SK-N-SH (cell line): ENCODE measurements at regions not wholly inside any gene's neighbourhood (a gene's known extent, or its start where the extent isn't known, plus 50 kb on each side); places are given as distances from the start of the nearest gene placed in this dataset.
"Not testable (repeated sequence)": the region's sequence is repeated elsewhere in the genome, so short reads cannot be mapped to it uniquely, and the experiment has no call there.

Experiments used
- CTCF ChIA-PET: fragments of 300-600, 350-600 bp; formaldehyde crosslinking; extraction: SDS; loops from one replicate; lab custom pipeline; 2021; lab: Yijun Ruan, JAX
- POLR2A ChIA-PET: fragments of 350-600 bp; sonication (Branson Sonifier 250); formaldehyde crosslinking; extraction: SDS; loops from one replicate; lab custom pipeline; 2020; ENCODE audit warnings: antibody characterized with exemption, inconsistent platforms; lab: Yijun Ruan, JAX
- DNase-seq: peaks from one replicate; pipeline ENCODE4 v3.0.0; 2012
- H2AFZ ChIP-seq: fragments of 200-600 bp; sonication (generic); 2 replicates; pipeline ENCODE4 v1.8.1; 2016; ENCODE audit warnings: antibody characterized with exemption, mild to moderate bottlenecking, low read depth
- H3F3A ChIP-seq: fragments of 200-600 bp; sonication (generic); replicated peaks from 2 replicates; pipeline ENCODE3; 2016; ENCODE audit warnings: antibody characterized with exemption, mild to moderate bottlenecking; ENCODE audit not compliant: insufficient read depth
- H3K27ac ChIP-seq, 2 experiments: fragments of 200-500 bp in 1 of 2; fragments of 200-600 bp in 1 of 2; sonication (Bioruptor generic) in 1 of 2; sonication (generic), shearing (Covaris generic) in 1 of 2; 2 replicates each; pipeline versions ENCODE4 v1.5.1 to v1.6.1; 2014 to 2016; ENCODE audit warnings: low read depth in 2 of 2, inconsistent platforms in 1 of 2, low read length in 1 of 2, mild to moderate bottlenecking in 1 of 2, mixed read lengths in 1 of 2
- H3K27me3 ChIP-seq: fragments of 200-600 bp; sonication (generic), shearing (Covaris generic); 2 replicates; pipeline ENCODE4 v1.6.1; 2016; ENCODE audit warnings: mixed run types; ENCODE audit not compliant: insufficient read depth
- H3K36me3 ChIP-seq, 2 experiments: fragments of 200-500 bp in 1 of 2; fragments of 200-600 bp in 1 of 2; sonication (Bioruptor generic) in 1 of 2; sonication (generic) in 1 of 2; replicated peaks in 1 of 2; 2 replicates each; pipeline versions ENCODE3 to v1.5.1; 2014 to 2016; ENCODE audit warnings: low read length in 1 of 2, mild to moderate bottlenecking in 1 of 2; ENCODE audit not compliant: insufficient read depth in 2 of 2, control insufficient read depth in 1 of 2
- H3K4me1 ChIP-seq, 2 experiments: fragments of 200-500 bp in 1 of 2; fragments of 200-600 bp in 1 of 2; sonication (Bioruptor generic) in 1 of 2; sonication (generic), shearing (Covaris generic) in 1 of 2; 2 replicates each; pipeline versions ENCODE4 v1.5.1 to v1.6.1; 2014 to 2016; ENCODE audit warnings: low read depth in 1 of 2, low read length in 1 of 2, mixed run types in 1 of 2; ENCODE audit not compliant: insufficient read depth in 2 of 2, control insufficient read depth in 1 of 2
- H3K4me2 ChIP-seq: fragments of 200-600 bp; sonication (generic), shearing (Covaris generic); 2 replicates; pipeline ENCODE4 v1.6.1; 2017; ENCODE audit warnings: mixed run types
- H3K4me3 ChIP-seq, 2 experiments: fragments of 200-500 bp in 1 of 2; fragments of 200-600 bp in 1 of 2; sonication (Bioruptor generic) in 1 of 2; sonication (generic), shearing (Covaris generic) in 1 of 2; 2 replicates each; pipeline versions ENCODE4 v1.5.1 to v1.8.1; 2014 to 2016; ENCODE audit warnings: low read depth in 2 of 2, inconsistent platforms in 1 of 2, low read length in 1 of 2, mild to moderate bottlenecking in 1 of 2, mixed read lengths in 1 of 2, moderate library complexity in 1 of 2
- H3K79me2 ChIP-seq: fragments of 200-600 bp; sonication (generic); 2 replicates; pipeline ENCODE4 v1.8.1; 2017; ENCODE audit warnings: mild to moderate bottlenecking; ENCODE audit not compliant: insufficient read depth
- H3K9ac ChIP-seq: fragments of 200-600 bp; sonication (generic); 2 replicates; pipeline ENCODE4 v1.6.1; 2017; ENCODE audit warnings: mixed run types
- H3K9me2 ChIP-seq: fragments of 200-600 bp; sonication (generic); 2 replicates; pipeline ENCODE4 v1.6.1; 2017; ENCODE audit warnings: mixed run types
- H3K9me3 ChIP-seq: fragments of 200-600 bp; sonication (generic); 2 replicates; pipeline ENCODE4 v1.6.1; 2017; ENCODE audit warnings: mixed run types, mild to moderate bottlenecking, moderate library complexity
- H4K20me1 ChIP-seq: fragments of 200-600 bp; sonication (generic); 2 replicates; pipeline ENCODE4 v1.6.1; 2017; ENCODE audit warnings: mild to moderate bottlenecking, mixed run types; ENCODE audit not compliant: insufficient read depth
- FOXJ3 ChIP-seq: sonication (generic); formaldehyde crosslinking; IDR thresholded peaks from 2 replicates; pipeline ENCODE4 v1.5.1; 2020; ENCODE audit warnings: mild to moderate bottlenecking, missing genetic modification reagents
- FOXM1 ChIP-seq: IDR thresholded peaks from 2 replicates; pipeline ENCODE4 v1.4.0; 2012; ENCODE audit warnings: low read depth, mild to moderate bottlenecking
- GABPA ChIP-seq: IDR thresholded peaks from 2 replicates; pipeline ENCODE4 v1.4.0; 2012; ENCODE audit warnings: low read depth, mild to moderate bottlenecking
- JUND ChIP-seq: IDR thresholded peaks from 2 replicates; pipeline ENCODE4 v1.4.0; 2012
- MXI1 ChIP-seq: IDR thresholded peaks from 2 replicates; pipeline ENCODE4 v1.6.1; 2012; ENCODE audit warnings: mild to moderate bottlenecking, low read depth, low read length, improper control_type of control experiment
- NFIC ChIP-seq: IDR thresholded peaks from 2 replicates; pipeline ENCODE4 v1.4.0; 2012; ENCODE audit warnings: borderline replicate concordance
- POLR2AphosphoS5 ChIP-seq: IDR thresholded peaks from 2 replicates; pipeline ENCODE4 v1.6.1; 2012; ENCODE audit warnings: low read depth, low read length
- RXRA ChIP-seq: IDR thresholded peaks from 2 replicates; pipeline ENCODE4 v1.4.0; 2012; ENCODE audit warnings: low read depth, mild to moderate bottlenecking, borderline replicate concordance
- TCF12 ChIP-seq: IDR thresholded peaks from 2 replicates; pipeline ENCODE4 v1.4.0; 2012
- TEAD4 ChIP-seq: IDR thresholded peaks from 2 replicates; pipeline ENCODE4 v1.4.0; 2012; ENCODE audit warnings: mild to moderate bottlenecking, borderline replicate concordance; ENCODE audit not compliant: insufficient read depth
- YY1 ChIP-seq: IDR thresholded peaks from 2 replicates; pipeline ENCODE4 v1.4.0; 2012; ENCODE audit warnings: low read depth, mild to moderate bottlenecking
- WGBS: methylation state at CpG from one replicate; pipeline ENCODE4 v1.1.6; 2017; ENCODE audit warnings: low lambda C conversion rate; 5-methylcytosine and 5-hydroxymethylcytosine counted together
- TF ChIP-seq, protein P1 (sequence below): IDR thresholded peaks from 2 replicates; pipeline ENCODE4 v1.6.1; 2012; ENCODE audit warnings: mild to moderate bottlenecking, low read depth, low read length, moderate library complexity
- TF ChIP-seq, protein P2 (sequence below): IDR thresholded peaks from 2 replicates; pipeline ENCODE4 v1.4.0; 2012; ENCODE audit warnings: low read depth, borderline replicate concordance
- TF ChIP-seq, protein P3 (sequence below): fragments of 150-350 bp; IDR thresholded peaks from 2 replicates; pipeline ENCODE4 v1.6.1; 2017; ENCODE audit warnings: antibody characterized with exemption, low read length, low read depth, borderline replicate concordance

DNA sequence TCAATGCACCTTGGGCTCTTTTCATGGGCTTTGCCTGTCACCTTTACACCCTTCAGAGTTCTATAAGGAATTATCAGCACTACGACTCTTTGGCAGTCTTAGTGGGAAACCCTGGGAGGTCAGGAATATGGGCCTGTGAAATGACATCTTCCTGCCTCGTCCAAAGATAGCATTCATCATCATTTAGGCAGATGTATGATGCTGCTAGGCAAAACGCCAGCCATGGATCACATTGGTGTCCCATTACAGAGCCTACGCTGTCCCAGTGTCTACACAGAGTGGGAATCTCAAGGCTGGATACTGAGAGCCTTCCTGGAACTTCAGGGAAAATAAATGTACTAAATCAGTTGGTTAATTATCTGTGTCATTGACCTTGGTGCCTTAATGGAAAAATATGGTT is 259.4 kb upstream of the CELF2 start:
- Histone ChIP-seq H4K20me1 (no peaks in the 10 kb centered on the region), H3K79me2 (no peaks in the 10 kb centered on the region), H3K4me2 (no peak overlapping the region), H2AFZ (no peak overlapping the region), H3K27ac (no peak overlapping the region), H3K9me3 (peaks cover 2% of the 10 kb centered on the region; the same call in 1 of the 2 replicates), H3K4me1 (no peaks in the 10 kb centered on the region), H3K9me2 (no peaks in the 10 kb centered on the region), H3K9ac (no peak overlapping the region), H3K4me3 (no peak overlapping the region), H3F3A (no peaks in the 10 kb centered on the region), H3K27me3 (no peaks in the 10 kb centered on the region), H3K36me3 (no peaks in the 10 kb centered on the region)
- ChIA-PET POLR2A (no interaction called here), CTCF (no interaction called here)
- 8% methylated on average over 4 of the region's 4 CpGs for WGBS
- TF ChIP-seq MXI1 (no peak), TEAD4 (no peak), TCF12 (no peak), NFIC (no peak), YY1 (no peak), JUND (no peak), FOXJ3 (CRISPR knock-in tag) (no peak), RXRA (no peak), POLR2AphosphoS5 (no peak), FOXM1 (no peak), GABPA (no peak)
- TF ChIP-seq, protein P1, sequence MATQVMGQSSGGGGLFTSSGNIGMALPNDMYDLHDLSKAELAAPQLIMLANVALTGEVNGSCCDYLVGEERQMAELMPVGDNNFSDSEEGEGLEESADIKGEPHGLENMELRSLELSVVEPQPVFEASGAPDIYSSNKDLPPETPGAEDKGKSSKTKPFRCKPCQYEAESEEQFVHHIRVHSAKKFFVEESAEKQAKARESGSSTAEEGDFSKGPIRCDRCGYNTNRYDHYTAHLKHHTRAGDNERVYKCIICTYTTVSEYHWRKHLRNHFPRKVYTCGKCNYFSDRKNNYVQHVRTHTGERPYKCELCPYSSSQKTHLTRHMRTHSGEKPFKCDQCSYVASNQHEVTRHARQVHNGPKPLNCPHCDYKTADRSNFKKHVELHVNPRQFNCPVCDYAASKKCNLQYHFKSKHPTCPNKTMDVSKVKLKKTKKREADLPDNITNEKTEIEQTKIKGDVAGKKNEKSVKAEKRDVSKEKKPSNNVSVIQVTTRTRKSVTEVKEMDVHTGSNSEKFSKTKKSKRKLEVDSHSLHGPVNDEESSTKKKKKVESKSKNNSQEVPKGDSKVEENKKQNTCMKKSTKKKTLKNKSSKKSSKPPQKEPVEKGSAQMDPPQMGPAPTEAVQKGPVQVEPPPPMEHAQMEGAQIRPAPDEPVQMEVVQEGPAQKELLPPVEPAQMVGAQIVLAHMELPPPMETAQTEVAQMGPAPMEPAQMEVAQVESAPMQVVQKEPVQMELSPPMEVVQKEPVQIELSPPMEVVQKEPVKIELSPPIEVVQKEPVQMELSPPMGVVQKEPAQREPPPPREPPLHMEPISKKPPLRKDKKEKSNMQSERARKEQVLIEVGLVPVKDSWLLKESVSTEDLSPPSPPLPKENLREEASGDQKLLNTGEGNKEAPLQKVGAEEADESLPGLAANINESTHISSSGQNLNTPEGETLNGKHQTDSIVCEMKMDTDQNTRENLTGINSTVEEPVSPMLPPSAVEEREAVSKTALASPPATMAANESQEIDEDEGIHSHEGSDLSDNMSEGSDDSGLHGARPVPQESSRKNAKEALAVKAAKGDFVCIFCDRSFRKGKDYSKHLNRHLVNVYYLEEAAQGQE: no peak
- TF ChIP-seq, protein P2, sequence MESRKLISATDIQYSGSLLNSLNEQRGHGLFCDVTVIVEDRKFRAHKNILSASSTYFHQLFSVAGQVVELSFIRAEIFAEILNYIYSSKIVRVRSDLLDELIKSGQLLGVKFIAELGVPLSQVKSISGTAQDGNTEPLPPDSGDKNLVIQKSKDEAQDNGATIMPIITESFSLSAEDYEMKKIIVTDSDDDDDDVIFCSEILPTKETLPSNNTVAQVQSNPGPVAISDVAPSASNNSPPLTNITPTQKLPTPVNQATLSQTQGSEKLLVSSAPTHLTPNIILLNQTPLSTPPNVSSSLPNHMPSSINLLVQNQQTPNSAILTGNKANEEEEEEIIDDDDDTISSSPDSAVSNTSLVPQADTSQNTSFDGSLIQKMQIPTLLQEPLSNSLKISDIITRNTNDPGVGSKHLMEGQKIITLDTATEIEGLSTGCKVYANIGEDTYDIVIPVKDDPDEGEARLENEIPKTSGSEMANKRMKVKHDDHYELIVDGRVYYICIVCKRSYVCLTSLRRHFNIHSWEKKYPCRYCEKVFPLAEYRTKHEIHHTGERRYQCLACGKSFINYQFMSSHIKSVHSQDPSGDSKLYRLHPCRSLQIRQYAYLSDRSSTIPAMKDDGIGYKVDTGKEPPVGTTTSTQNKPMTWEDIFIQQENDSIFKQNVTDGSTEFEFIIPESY: no peak
- TF ChIP-seq, protein P3, sequence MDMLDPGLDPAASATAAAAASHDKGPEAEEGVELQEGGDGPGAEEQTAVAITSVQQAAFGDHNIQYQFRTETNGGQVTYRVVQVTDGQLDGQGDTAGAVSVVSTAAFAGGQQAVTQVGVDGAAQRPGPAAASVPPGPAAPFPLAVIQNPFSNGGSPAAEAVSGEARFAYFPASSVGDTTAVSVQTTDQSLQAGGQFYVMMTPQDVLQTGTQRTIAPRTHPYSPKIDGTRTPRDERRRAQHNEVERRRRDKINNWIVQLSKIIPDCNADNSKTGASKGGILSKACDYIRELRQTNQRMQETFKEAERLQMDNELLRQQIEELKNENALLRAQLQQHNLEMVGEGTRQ: no peak
- no peak for DNase-seq

DNA sequence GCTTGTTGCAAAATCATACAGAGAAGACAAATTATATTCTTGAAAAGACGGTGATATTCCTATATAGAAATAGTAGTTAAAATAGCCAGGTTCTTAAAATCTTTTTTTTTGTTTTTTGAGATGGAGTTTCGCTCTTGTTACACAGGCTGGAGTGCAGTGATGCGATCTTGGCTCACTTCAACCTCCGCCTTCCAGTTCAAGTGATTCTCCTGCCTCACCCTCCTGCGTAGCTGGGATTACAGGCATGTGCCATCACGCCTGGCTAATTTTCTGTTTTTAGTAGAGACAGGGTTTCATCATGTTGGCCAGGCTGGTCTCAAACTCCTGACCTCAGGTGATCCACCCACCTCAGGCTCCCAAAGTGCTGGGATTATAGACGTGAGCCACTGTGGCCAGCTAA is 257.9 kb upstream of the CELF2 start:
- H3K36me3 ChIP-seq, H2AFZ ChIP-seq, H3K27ac ChIP-seq, H3K79me2 ChIP-seq, H3K9ac ChIP-seq, H3F3A ChIP-seq, H3K9me2 ChIP-seq, H3K9me3 ChIP-seq, CTCF ChIA-PET, POLR2A ChIA-PET, H3K4me3 ChIP-seq, H3K4me2 ChIP-seq, H4K20me1 ChIP-seq, H3K4me1 ChIP-seq, DNase-seq, H3K27me3 ChIP-seq: not testable (repeated sequence)
- WGBS: 38% methylated on average over 7 of the region's 7 CpGs
